IPS-18a (cell line): ENCODE measurements at regions not wholly inside any gene's neighbourhood (a gene's known extent, or its start where the extent isn't known, plus 50 kb on each side); places are given as distances from the start of the nearest gene placed in this dataset.

Experiments
- H3K27ac ChIP-seq: one replicate; pipeline ENCODE4 v1.5.1; 2013; ENCODE audit warnings: low read length
- H3K27me3 ChIP-seq: one replicate; pipeline ENCODE4 v1.6.1; 2013; ENCODE audit warnings: mild to moderate bottlenecking, low read length; ENCODE audit not compliant: control insufficient read depth, insufficient read depth
- H3K36me3 ChIP-seq: one replicate; pipeline ENCODE4 v1.6.1; 2013; ENCODE audit warnings: low read depth, low read length; ENCODE audit not compliant: control insufficient read depth
- H3K4me1 ChIP-seq: one replicate; pipeline ENCODE4 v1.6.1; 2013; ENCODE audit warnings: low read depth, low read length; ENCODE audit not compliant: control insufficient read depth
- H3K4me3 ChIP-seq: one replicate; pipeline ENCODE4 v1.5.1; 2013; ENCODE audit warnings: low read length
- H3K9ac ChIP-seq: one replicate; pipeline ENCODE4 v1.6.1; 2013; ENCODE audit warnings: mild to moderate bottlenecking, low read length, moderate library complexity
- H3K9me3 ChIP-seq: one replicate; pipeline ENCODE4 v1.6.1; 2013; ENCODE audit warnings: low read depth, low read length; ENCODE audit not compliant: control insufficient read depth

GRCh38 chr5:34543687-34544086 lies 112.4 kb upstream of the RAI14 start:
- H3K36me3 ChIP-seq: no peaks in the 10 kb centered on the region
- peaks cover 41% of the 10 kb centered on the region for H3K9me3 ChIP-seq
- H3K27ac ChIP-seq: no peak overlapping the region
- peaks cover 10% of the 10 kb centered on the region for H3K4me1 ChIP-seq
- H3K27me3 ChIP-seq: no peaks in the 10 kb centered on the region
- no peak overlapping the region for H3K9ac ChIP-seq
- H3K4me3 ChIP-seq: no peak overlapping the region

GRCh38 chr5:34544403-34544802 lies 111.7 kb upstream of the RAI14 start:
- no peaks in the 10 kb centered on the region for H3K36me3 ChIP-seq
- H3K27ac ChIP-seq: no peak overlapping the region
- no peak overlapping the region for H3K4me3 ChIP-seq
- no peak overlapping the region for H3K9ac ChIP-seq
- no peaks in the 10 kb centered on the region for H3K27me3 ChIP-seq
- H3K4me1 ChIP-seq: peaks cover 14% of the 10 kb centered on the region
- peaks cover 41% of the 10 kb centered on the region for H3K9me3 ChIP-seq

GRCh38 chr5:34545164-34545563 lies 111.0 kb upstream of the RAI14 start:
- Histone ChIP-seq H3K9me3 (peaks cover 41% of the 10 kb centered on the region), H3K9ac (no peak overlapping the region), H3K36me3 (no peaks in the 10 kb centered on the region), H3K27ac (no peak overlapping the region), H3K4me1 (peaks cover 14% of the 10 kb centered on the region), H3K4me3 (no peak overlapping the region), H3K27me3 (no peaks in the 10 kb centered on the region)

GRCh38 chr5:34545626-34546025 lies 110.5 kb upstream of the RAI14 start:
- H3K4me3 ChIP-seq: no peak overlapping the region
- H3K27me3 ChIP-seq: no peaks in the 10 kb centered on the region
- peaks cover 41% of the 10 kb centered on the region for H3K9me3 ChIP-seq
- H3K27ac ChIP-seq: no peak overlapping the region
- no peaks in the 10 kb centered on the region for H3K36me3 ChIP-seq
- no peak overlapping the region for H3K9ac ChIP-seq
- peaks cover 11% of the 10 kb centered on the region for H3K4me1 ChIP-seq

GRCh38 chr5:34547300-34548085 lies 108.6 kb upstream of the RAI14 start:
- no peak overlapping the region for H3K4me3 ChIP-seq
- H3K27ac ChIP-seq: no peak overlapping the region
- H3K27me3 ChIP-seq: no peaks in the 10 kb centered on the region
- H3K9me3 ChIP-seq: peaks cover 41% of the 10 kb centered on the region
- H3K4me1 ChIP-seq: peaks cover 8% of the 10 kb centered on the region
- no peak overlapping the region for H3K9ac ChIP-seq
- no peaks in the 10 kb centered on the region for H3K36me3 ChIP-seq

- H3K36me3 ChIP-seq: no peaks in the 10 kb centered on the region
- no peaks in the 10 kb centered on the region for H3K27me3 ChIP-seq
- H3K9me3 ChIP-seq: peaks cover 41% of the 10 kb centered on the region
- no peak overlapping the region for H3K4me3 ChIP-seq
- H3K4me1 ChIP-seq: peaks cover 8% of the 10 kb centered on the region
- no peak overlapping the region for H3K9ac ChIP-seq
- no peak overlapping the region for H3K27ac ChIP-seq
Measured at GRCh38 chr5:34548086-34548403, 108.1 kb upstream of the RAI14 start.

- no peaks in the 10 kb centered on the region for H3K36me3 ChIP-seq
- H3K4me1 ChIP-seq: peaks cover 8% of the 10 kb centered on the region
- peaks cover 26% of the 10 kb centered on the region for H3K9me3 ChIP-seq
- no peak overlapping the region for H3K4me3 ChIP-seq
- H3K9ac ChIP-seq: no peak overlapping the region
- no peak overlapping the region for H3K27ac ChIP-seq
- H3K27me3 ChIP-seq: no peaks in the 10 kb centered on the region
Measured at GRCh38 chr5:34550247-34550646, 105.9 kb upstream of the RAI14 start.

GRCh38 chr5:34550964-34551363 lies 105.2 kb upstream of the RAI14 start:
- no peaks in the 10 kb centered on the region for H3K36me3 ChIP-seq
- no peak overlapping the region for H3K9ac ChIP-seq
- no peak overlapping the region for H3K27ac ChIP-seq
- peaks cover 8% of the 10 kb centered on the region for H3K4me1 ChIP-seq
- peaks cover 20% of the 10 kb centered on the region for H3K9me3 ChIP-seq
- H3K4me3 ChIP-seq: no peak overlapping the region
- no peaks in the 10 kb centered on the region for H3K27me3 ChIP-seq

GRCh38 chr5:34551911-34552433 lies 104.2 kb upstream of the RAI14 start:
- Histone ChIP-seq H3K9ac (no peak overlapping the region), H3K27ac (no peak overlapping the region), H3K4me1 (peaks cover 8% of the 10 kb centered on the region), H3K36me3 (no peaks in the 10 kb centered on the region), H3K9me3 (peaks cover 10% of the 10 kb centered on the region), H3K27me3 (no peaks in the 10 kb centered on the region), H3K4me3 (no peak overlapping the region)

GRCh38 chr5:34552686-34553085 lies 103.4 kb upstream of the RAI14 start:
- Histone ChIP-seq H3K9me3 (peaks cover 3% of the 10 kb centered on the region), H3K27ac (no peak overlapping the region), H3K9ac (no peak overlapping the region), H3K4me1 (peaks cover 8% of the 10 kb centered on the region), H3K4me3 (no peak overlapping the region), H3K27me3 (no peaks in the 10 kb centered on the region), H3K36me3 (no peaks in the 10 kb centered on the region)

GRCh38 chr5:34553581-34553980 lies 102.5 kb upstream of the RAI14 start:
- Histone ChIP-seq H3K9me3 (no peaks in the 10 kb centered on the region), H3K27ac (no peak overlapping the region), H3K36me3 (no peaks in the 10 kb centered on the region), H3K27me3 (no peaks in the 10 kb centered on the region), H3K4me1 (peaks cover 4% of the 10 kb centered on the region), H3K9ac (no peak overlapping the region), H3K4me3 (no peak overlapping the region)

GRCh38 chr5:34554641-34555040 lies 101.5 kb upstream of the RAI14 start:
- H3K4me3 ChIP-seq: no peak overlapping the region
- no peaks in the 10 kb centered on the region for H3K27me3 ChIP-seq
- H3K4me1 ChIP-seq: no peaks in the 10 kb centered on the region
- no peak overlapping the region for H3K27ac ChIP-seq
- H3K36me3 ChIP-seq: no peaks in the 10 kb centered on the region
- no peak overlapping the region for H3K9ac ChIP-seq
- H3K9me3 ChIP-seq: no peaks in the 10 kb centered on the region
